Lower leg skin (tissue), 3 donors: ENCODE measurements at regions not wholly inside any gene's neighbourhood (a gene's known extent, or its start where the extent isn't known, plus 50 kb on each side); places are given as distances from the start of the nearest gene placed in this dataset.

Experiments used
- POLR2A ChIP-seq, 2 donors: fragments of 450-650 bp; IDR thresholded peaks; one replicate each; pipeline ENCODE4 v1.6.1; 2016 to 2017; ENCODE audit warnings: antibody characterized with exemption in 2 of 2, mild to moderate bottlenecking in 1 of 2, moderate library complexity in 1 of 2
- TF ChIP-seq, protein P1 (sequence below), 3 donors: fragments of 450-650 bp; IDR thresholded peaks; one replicate each; pipeline ENCODE4 v1.5.1; 2016; ENCODE audit warnings: antibody characterized with exemption in 3 of 3, mild to moderate bottlenecking in 3 of 3, moderate library complexity in 2 of 3

DNA sequence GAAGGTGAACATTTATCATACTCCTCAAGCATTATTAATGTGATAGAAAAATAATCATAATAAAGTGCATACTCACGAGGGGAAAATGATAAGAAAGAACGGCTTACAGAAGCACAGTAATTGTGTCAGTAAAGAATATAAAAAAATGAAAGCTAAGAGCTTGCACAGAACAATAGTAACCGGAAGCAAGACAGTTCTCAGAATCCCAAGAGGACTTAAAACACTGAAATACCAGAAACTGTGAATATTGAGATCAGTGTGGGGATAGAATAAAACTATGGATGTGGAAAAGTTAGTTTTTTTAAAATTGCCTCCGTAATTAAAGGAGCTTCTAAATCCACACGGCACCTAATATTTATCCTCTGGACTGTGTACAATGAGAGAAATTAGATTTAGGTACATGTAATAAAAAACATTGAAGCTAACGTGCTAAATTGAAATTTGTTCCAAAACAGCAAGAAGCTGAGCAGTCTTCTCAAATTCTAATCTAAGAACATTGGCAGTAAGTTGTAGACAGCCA lies 482.7 kb downstream of the SLITRK6 start:
- TF ChIP-seq, protein P1, sequence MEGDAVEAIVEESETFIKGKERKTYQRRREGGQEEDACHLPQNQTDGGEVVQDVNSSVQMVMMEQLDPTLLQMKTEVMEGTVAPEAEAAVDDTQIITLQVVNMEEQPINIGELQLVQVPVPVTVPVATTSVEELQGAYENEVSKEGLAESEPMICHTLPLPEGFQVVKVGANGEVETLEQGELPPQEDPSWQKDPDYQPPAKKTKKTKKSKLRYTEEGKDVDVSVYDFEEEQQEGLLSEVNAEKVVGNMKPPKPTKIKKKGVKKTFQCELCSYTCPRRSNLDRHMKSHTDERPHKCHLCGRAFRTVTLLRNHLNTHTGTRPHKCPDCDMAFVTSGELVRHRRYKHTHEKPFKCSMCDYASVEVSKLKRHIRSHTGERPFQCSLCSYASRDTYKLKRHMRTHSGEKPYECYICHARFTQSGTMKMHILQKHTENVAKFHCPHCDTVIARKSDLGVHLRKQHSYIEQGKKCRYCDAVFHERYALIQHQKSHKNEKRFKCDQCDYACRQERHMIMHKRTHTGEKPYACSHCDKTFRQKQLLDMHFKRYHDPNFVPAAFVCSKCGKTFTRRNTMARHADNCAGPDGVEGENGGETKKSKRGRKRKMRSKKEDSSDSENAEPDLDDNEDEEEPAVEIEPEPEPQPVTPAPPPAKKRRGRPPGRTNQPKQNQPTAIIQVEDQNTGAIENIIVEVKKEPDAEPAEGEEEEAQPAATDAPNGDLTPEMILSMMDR (IDR thresholded peaks at IDR 0.05) = no peak
- no peak for TF ChIP-seq POLR2A (IDR thresholded peaks at IDR 0.05)
